ENCODE measurements at regions not wholly inside any gene's neighbourhood (a gene's known extent, or its start where the extent isn't known, plus 50 kb on each side); places are given as distances from the start of the nearest gene placed in this dataset.

DNA sequence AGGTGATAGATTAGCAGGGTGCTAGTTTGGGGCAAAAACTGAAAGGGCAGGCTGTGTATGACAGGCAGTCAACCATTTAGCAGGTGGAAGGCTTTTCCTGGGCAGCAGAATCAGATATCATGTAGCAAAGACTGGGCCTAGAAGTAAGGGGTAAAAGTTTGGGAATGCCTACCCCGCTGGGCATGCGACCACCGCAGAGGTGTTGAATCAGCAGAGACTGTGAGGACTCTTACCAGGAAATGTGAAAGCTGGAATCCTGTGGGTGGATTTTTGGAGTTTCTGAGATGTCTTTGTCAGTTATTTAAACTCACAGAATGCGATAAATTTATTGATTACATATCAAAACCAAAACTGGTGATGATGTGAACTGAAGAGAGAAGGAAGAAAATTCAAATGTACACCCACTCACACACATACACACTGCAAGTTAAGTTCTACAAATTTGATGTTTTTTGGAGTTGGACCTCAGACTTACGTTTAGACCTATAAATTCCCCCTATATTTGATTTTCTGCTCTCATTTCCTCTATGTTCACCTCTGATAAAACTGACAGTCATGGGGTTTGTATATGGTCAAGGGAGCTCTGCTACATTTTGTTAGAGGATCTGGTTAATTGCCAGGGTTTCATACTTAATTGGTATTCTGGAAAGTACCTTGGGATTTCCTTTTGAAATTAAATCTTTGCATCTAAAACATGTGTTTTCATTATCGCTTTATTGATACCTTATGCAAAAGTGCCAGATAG is 333.6 kb downstream of the CSNK1G3 start:
- no peak overlapping the region for H3K4me3 ChIP-seq (ENCODE audit: low read depth, low read length)
- H3K36me3 ChIP-seq (ENCODE audit: control insufficient read depth, insufficient read depth, low read length), result no peaks in the 10 kb centered on the region
- H3K27me3 ChIP-seq (ENCODE audit: control insufficient read depth, insufficient read depth, low read length), result no peaks in the 10 kb centered on the region
- POLR2A ChIA-PET, result no interaction called here
- DNase-seq (ENCODE audit: low read depth), result no peak
- no peak for TF ChIP-seq CTCF (IDR thresholded peaks at IDR 0.05; ENCODE audit: insufficient read depth, low read depth, low read length)
- CTCF ChIA-PET, result no interaction called here

- H3K27me3 ChIP-seq (ENCODE audit: control insufficient read depth, insufficient read depth, low read length), result no peaks in the 10 kb centered on the region
- H3K4me3 ChIP-seq (ENCODE audit: low read depth, low read length), result no peak overlapping the region
- no peak for DNase-seq (ENCODE audit: low read depth)
- no peak for TF ChIP-seq CTCF (IDR thresholded peaks at IDR 0.05; ENCODE audit: insufficient read depth, low read depth, low read length)
- CTCF ChIA-PET, result no interaction called here
- H3K36me3 ChIP-seq (ENCODE audit: control insufficient read depth, insufficient read depth, low read length), result no peaks in the 10 kb centered on the region
- POLR2A ChIA-PET, result no interaction called here
These were observed 332.9 kb downstream of the CSNK1G3 start for GRCh38 chr5:123844873-123845272.

GRCh38 chr5:123835421-123835820 is 323.4 kb downstream of the CSNK1G3 start:
- DNase-seq (ENCODE audit: low read depth), result no peak
- no peak for TF ChIP-seq CTCF (IDR thresholded peaks at IDR 0.05; ENCODE audit: insufficient read depth, low read depth, low read length)
- H3K36me3 ChIP-seq (ENCODE audit: control insufficient read depth, insufficient read depth, low read length), result no peaks in the 10 kb centered on the region
- no peak overlapping the region for H3K4me3 ChIP-seq (ENCODE audit: low read depth, low read length)
- no peaks in the 10 kb centered on the region for H3K27me3 ChIP-seq (ENCODE audit: control insufficient read depth, insufficient read depth, low read length)
- ChIA-PET CTCF (no interaction called here), POLR2A (no interaction called here)

DNA sequence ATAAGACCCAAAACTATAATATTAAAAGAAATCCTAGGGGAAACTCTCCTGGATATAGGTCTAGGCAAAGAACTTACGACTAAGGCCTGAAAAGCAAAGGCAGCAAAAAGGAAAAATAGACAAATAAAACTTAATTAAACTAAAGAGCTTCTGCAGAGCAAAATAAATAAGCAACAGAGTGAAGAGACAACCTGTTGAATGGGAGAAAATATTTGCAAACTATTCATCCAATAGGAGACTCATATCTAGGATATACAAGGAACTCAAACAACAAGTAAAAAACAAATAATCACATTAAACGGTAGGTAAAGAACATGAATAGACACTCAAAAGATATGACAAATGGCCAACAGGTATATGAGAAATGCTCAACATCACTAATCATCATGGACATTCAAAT is 318.6 kb downstream of the CSNK1G3 start:
- ChIA-PET POLR2A (no interaction called here), CTCF (no interaction called here)
- Histone ChIP-seq H3K4me3 (ENCODE audit: low read depth, low read length) (no peak overlapping the region), H3K27me3 (ENCODE audit: control insufficient read depth, insufficient read depth, low read length) (no peaks in the 10 kb centered on the region), H3K36me3 (ENCODE audit: control insufficient read depth, insufficient read depth, low read length) (no peaks in the 10 kb centered on the region)
- DNase-seq (ENCODE audit: low read depth), result no peak
- no peak for TF ChIP-seq CTCF (IDR thresholded peaks at IDR 0.05; ENCODE audit: insufficient read depth, low read depth, low read length)

GRCh38 chr5:123827811-123828210 is 315.8 kb downstream of the CSNK1G3 start:
- H3K4me3 ChIP-seq (ENCODE audit: low read depth, low read length), result no peak overlapping the region
- no peak for TF ChIP-seq CTCF (IDR thresholded peaks at IDR 0.05; ENCODE audit: insufficient read depth, low read depth, low read length)
- POLR2A ChIA-PET, result no interaction called here

More at GRCh38 chr5:123827811-123828210, 315.8 kb downstream of the CSNK1G3 start:
- no peaks in the 10 kb centered on the region for H3K36me3 ChIP-seq (ENCODE audit: control insufficient read depth, insufficient read depth, low read length)
- DNase-seq (ENCODE audit: low read depth), result no peak
- H3K27me3 ChIP-seq (ENCODE audit: control insufficient read depth, insufficient read depth, low read length), result no peaks in the 10 kb centered on the region
- CTCF ChIA-PET, result interaction anchor here (0.7 kb wide), 1 partner anchor 60 kb away, joined by 3 read pairs; no protein-coding TSS in a partner anchor
